GM21825 (cell line): ENCODE measurements at regions not wholly inside any gene's neighbourhood (a gene's known extent, or its start where the extent isn't known, plus 50 kb on each side); places are given as distances from the start of the nearest gene placed in this dataset.
"Not testable (repeated sequence)": the region's sequence is repeated elsewhere in the genome, so short reads cannot be mapped to it uniquely, and the experiment has no call there.

Experiments
- ATAC-seq: cut with Tn5 transposase; IDR thresholded peaks from one replicate; pipeline ENCODE4 v1.9.1; 2021; ENCODE audit warnings: mild to moderate bottlenecking, moderate library complexity; ENCODE audit not compliant: unreplicated experiment

GRCh38 chr11:115610234-115610633 is 106.0 kb upstream of the CADM1 start:
- not testable (repeated sequence) for ATAC-seq

- ATAC-seq = no peak
These were observed 104.8 kb upstream of the CADM1 start for GRCh38 chr11:115608976-115609375.

GRCh38 chr11:115607621-115608221 is 103.5 kb upstream of the CADM1 start:
- ATAC-seq = no peak

- ATAC-seq = no peak
These were observed 102.4 kb upstream of the CADM1 start for GRCh38 chr11:115606498-115607220.

GRCh38 chr11:115605871-115606497 is 101.8 kb upstream of the CADM1 start:
- no peak for ATAC-seq

GRCh38 chr11:115605397-115605796 is 101.2 kb upstream of the CADM1 start:
- not testable (repeated sequence) for ATAC-seq

GRCh38 chr11:115599125-115599524 is 94.9 kb upstream of the CADM1 start:
- ATAC-seq = no peak

GRCh38 chr11:115598257-115598901 is 94.2 kb upstream of the CADM1 start:
- ATAC-seq = no peak

GRCh38 chr11:115591380-115591779 is 87.2 kb upstream of the CADM1 start:
- no peak for ATAC-seq

- ATAC-seq = no peak
These were observed 86.0 kb upstream of the CADM1 start for GRCh38 chr11:115590254-115590653.

- no peak for ATAC-seq
These were observed 83.6 kb upstream of the CADM1 start for GRCh38 chr11:115587718-115588342.

GRCh38 chr11:115585361-115586024 is 81.3 kb upstream of the CADM1 start:
- peak; percentile 52 for ATAC-seq

- no peak for ATAC-seq
These were observed 77.8 kb upstream of the CADM1 start for GRCh38 chr11:115581871-115582639.

- no peak for ATAC-seq
These were observed 76.9 kb upstream of the CADM1 start for GRCh38 chr11:115580927-115581680.

GRCh38 chr11:115580416-115580815 is 76.2 kb upstream of the CADM1 start:
- no peak for ATAC-seq

GRCh38 chr11:115579181-115579825 is 75.1 kb upstream of the CADM1 start:
- no peak for ATAC-seq

- ATAC-seq = no peak
These were observed 74.1 kb upstream of the CADM1 start for GRCh38 chr11:115578275-115578674.

GRCh38 chr11:115577701-115578100 is 73.5 kb upstream of the CADM1 start:
- ATAC-seq = no peak
